Gastroesophageal sphincter (tissue), 4 donors: ENCODE measurements at regions not wholly inside any gene's neighbourhood (a gene's known extent, or its start where the extent isn't known, plus 50 kb on each side); places are given as distances from the start of the nearest gene placed in this dataset.

Experiments used
- ATAC-seq: fragments of 150-250 bp; one replicate; pipeline ENCODE4 v1.9.1; 2016; ENCODE audit warnings: mild to moderate bottlenecking, moderate library complexity
- H3K27ac ChIP-seq, 4 donors: fragments of 200-600 bp; sonication (generic) in 3 of 4; 1 replicate in 3 of 4; 2 replicates in 1 of 4; pipeline ENCODE4 v1.5.1; 2016 to 2019
- H3K27me3 ChIP-seq: fragments of 200-600 bp; sonication (generic); one replicate; pipeline ENCODE4 v1.5.1; 2019
- H3K36me3 ChIP-seq, 2 donors: fragments of 200-600 bp; sonication (generic); one replicate each; pipeline ENCODE4 v1.5.1; 2019; ENCODE audit warnings: control low read depth in 1 of 2
- H3K4me1 ChIP-seq, 3 donors: fragments of 200-600 bp; sonication (generic); 1 replicate in 2 of 3; 2 replicates in 1 of 3; pipeline ENCODE4 v1.5.1; 2016 to 2019; ENCODE audit warnings: control low read depth in 2 of 3
- H3K4me3 ChIP-seq, 2 donors: fragments of 200-600 bp; sonication (generic); one replicate each; pipeline ENCODE4 v1.5.1; 2019; ENCODE audit warnings: mild to moderate bottlenecking in 1 of 2, moderate library complexity in 1 of 2
- H3K9me3 ChIP-seq, 3 donors: fragments of 200-600 bp; sonication (generic); one replicate each; pipeline ENCODE4 v1.5.1; 2017 to 2019; ENCODE audit warnings: control low read depth in 2 of 3
- CTCF ChIP-seq, 4 experiments: fragments of 200-600 bp in 2 of 4; fragments of 450-650 bp in 2 of 4; sonication (generic) in 1 of 4; IDR thresholded peaks; one replicate each; pipeline ENCODE4 v1.5.1; 2017 to 2019; ENCODE audit warnings: antibody characterized with exemption in 4 of 4, mild to moderate bottlenecking in 2 of 4, moderate library complexity in 2 of 4
- EP300 ChIP-seq: sonication (generic); formaldehyde crosslinking; IDR thresholded peaks from one replicate; pipeline ENCODE4 v1.6.1; 2017; ENCODE audit warnings: antibody characterized with exemption, mild to moderate bottlenecking
- POLR2A ChIP-seq, 2 donors: fragments of 450-650 bp; IDR thresholded peaks; one replicate each; pipeline ENCODE4 v1.6.1; 2017; ENCODE audit warnings: antibody characterized with exemption in 2 of 2, mild to moderate bottlenecking in 2 of 2, moderate library complexity in 1 of 2
- POLR2AphosphoS5 ChIP-seq: sonication (generic); formaldehyde crosslinking; IDR thresholded peaks from one replicate; pipeline ENCODE4 v1.6.1; 2017; ENCODE audit warnings: antibody characterized with exemption
- WGBS, 2 donors: methylation state at CpG; one replicate each; pipeline ENCODE4 v1.1.5; 2018; ENCODE audit warnings: low coverage in 1 of 2; 5-methylcytosine and 5-hydroxymethylcytosine counted together

GRCh38 chr15:97706059-97706458 is 254.4 kb upstream of the ARRDC4 start:
- ATAC-seq: no peak
- no peak for TF ChIP-seq POLR2A (IDR thresholded peaks at IDR 0.05)
- Histone ChIP-seq H3K27me3 (no peaks in the 10 kb centered on the region), H3K27ac (no peak overlapping the region), H3K36me3 (no peaks in the 10 kb centered on the region), H3K4me1 (no peaks in the 10 kb centered on the region), H3K9me3 (no peaks in the 10 kb centered on the region), H3K4me3 (no peak overlapping the region)
- WGBS, 2 donors: 78 to 100% methylated on average over 1 of the region's 1 CpG

- H3K36me3 ChIP-seq: no peaks in the 10 kb centered on the region
- no peak for TF ChIP-seq EP300
- TF ChIP-seq POLR2A (IDR thresholded peaks at IDR 0.05): no peak
- no peak for TF ChIP-seq POLR2AphosphoS5
- TF ChIP-seq CTCF (IDR thresholded peaks at IDR 0.05): no peak
- ATAC-seq: no peak
- no peaks in the 10 kb centered on the region for H3K27me3 ChIP-seq
- no peaks in the 10 kb centered on the region for H3K4me1 ChIP-seq
- no peak overlapping the region for H3K27ac ChIP-seq
- H3K4me3 ChIP-seq: no peak overlapping the region
- WGBS, 2 donors: 49 to 77% methylated on average over 3 of the region's 3 CpGs
- H3K9me3 ChIP-seq: no peaks in the 10 kb centered on the region
Observed at GRCh38 chr15:97708252-97708651, 252.3 kb upstream of the ARRDC4 start.

GRCh38 chr15:97712530-97712929 is 248.0 kb upstream of the ARRDC4 start:
- ATAC-seq: no peak
- TF ChIP-seq CTCF (IDR thresholded peaks at IDR 0.05): no peak
- TF ChIP-seq POLR2A (IDR thresholded peaks at IDR 0.05): no peak
- TF ChIP-seq EP300: no peak
- TF ChIP-seq POLR2AphosphoS5: no peak
- Histone ChIP-seq H3K36me3 (no peaks in the 10 kb centered on the region), H3K27ac (no peak overlapping the region), H3K4me1 (no peaks in the 10 kb centered on the region), H3K4me3 (no peak overlapping the region), H3K27me3 (no peaks in the 10 kb centered on the region), H3K9me3 (no peaks in the 10 kb centered on the region)
- WGBS, 2 donors: 40 to 43% methylated on average over 5 of the region's 5 CpGs

GRCh38 chr15:97717806-97718205 is 242.7 kb upstream of the ARRDC4 start:
- no peak overlapping the region for H3K4me3 ChIP-seq
- no peak for ATAC-seq
- H3K36me3 ChIP-seq: no peaks in the 10 kb centered on the region
- no peak overlapping the region for H3K27ac ChIP-seq
- H3K4me1 ChIP-seq: no peaks in the 10 kb centered on the region
- no peak for TF ChIP-seq POLR2A (IDR thresholded peaks at IDR 0.05)
- TF ChIP-seq EP300: no peak
- TF ChIP-seq CTCF (IDR thresholded peaks at IDR 0.05): no peak
- no peaks in the 10 kb centered on the region for H3K27me3 ChIP-seq
- H3K9me3 ChIP-seq: peaks cover 0 to 12% (median 0%) of the 10 kb centered on the region in 3 donors

- Histone ChIP-seq H3K27ac (no peak overlapping the region), H3K27me3 (no peaks in the 10 kb centered on the region), H3K9me3 (peaks cover 0 to 12% (median 0%) of the 10 kb centered on the region in 3 donors), H3K36me3 (no peaks in the 10 kb centered on the region), H3K4me1 (no peaks in the 10 kb centered on the region), H3K4me3 (no peak overlapping the region)
- TF ChIP-seq CTCF (IDR thresholded peaks at IDR 0.05) (no peak), POLR2A (IDR thresholded peaks at IDR 0.05) (no peak), POLR2AphosphoS5 (no peak), EP300 (no peak)
- ATAC-seq: no peak
Observed at GRCh38 chr15:97718509-97718908, 242.0 kb upstream of the ARRDC4 start.

- H3K36me3 ChIP-seq: no peaks in the 10 kb centered on the region
- no peaks in the 10 kb centered on the region for H3K27me3 ChIP-seq
- H3K4me3 ChIP-seq: no peak overlapping the region
- WGBS, 2 donors: 46 to 93% methylated on average over 3 to 13 of the region's 13 CpGs
- no peak for TF ChIP-seq POLR2AphosphoS5
- no peak for TF ChIP-seq POLR2A (IDR thresholded peaks at IDR 0.05)
- TF ChIP-seq CTCF (IDR thresholded peaks at IDR 0.05): no peak
- no peak for TF ChIP-seq EP300
- ATAC-seq: no peak
- H3K4me1 ChIP-seq: no peaks in the 10 kb centered on the region
- no peaks in the 10 kb centered on the region for H3K9me3 ChIP-seq
- H3K27ac ChIP-seq: no peak overlapping the region
Observed at GRCh38 chr15:97728791-97729190, 231.7 kb upstream of the ARRDC4 start.
